Stimulated activated CD4-positive, alpha-beta T cell treated with anti-CD3 and anti-CD28 coated beads, Interleukin-4, amount 100 ng/mL, for 4 hours (primary cell): ENCODE measurements at regions not wholly inside any gene's neighbourhood (a gene's known extent, or its start where the extent isn't known, plus 50 kb on each side); places are given as distances from the start of the nearest gene placed in this dataset.
A peak's percentile ranks its signal among the peaks of the same experiment; 100 is the strongest.
"Not testable (repeated sequence)": the region's sequence is repeated elsewhere in the genome, so short reads cannot be mapped to it uniquely, and the experiment has no call there.

Experiments used
- DNase-seq, 2 experiments: peaks; one replicate each; pipeline ENCODE4 v3.0.0-alpha.2; 2020

DNA sequence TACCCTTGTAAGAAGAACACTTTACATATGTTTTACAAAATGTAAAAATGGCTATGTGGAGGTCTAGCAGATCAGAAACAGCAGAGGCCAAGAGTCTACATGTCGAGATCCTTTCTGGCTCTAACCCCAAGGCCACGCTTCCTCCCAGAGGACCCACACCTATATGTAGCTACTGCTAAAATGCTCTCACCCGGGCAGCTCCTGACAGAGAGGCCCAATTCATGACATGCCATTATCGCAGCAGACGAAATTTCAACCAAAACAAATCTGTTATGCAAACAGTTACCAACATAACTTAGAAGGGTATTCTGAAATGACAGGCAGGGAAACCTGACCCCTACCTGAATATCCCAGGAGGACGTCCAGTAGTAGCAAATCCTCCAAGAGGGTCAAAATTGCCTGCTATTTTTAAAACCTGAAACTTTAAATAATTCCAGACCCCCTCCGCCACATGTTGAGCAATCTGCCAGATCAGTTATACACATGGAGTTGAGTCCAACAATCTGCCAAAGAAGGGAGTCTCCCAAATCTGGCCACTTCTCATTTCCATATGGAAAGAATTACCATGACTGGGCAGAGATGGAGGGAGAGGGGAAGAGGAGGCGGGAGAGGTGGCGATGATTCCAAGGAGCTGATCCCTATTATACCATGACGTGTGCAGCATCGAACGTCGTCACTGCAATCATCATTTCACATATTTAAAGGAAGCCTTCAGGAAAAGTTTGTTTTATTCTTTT is 192.9 kb upstream of the TBL1X start:
- no peak for DNase-seq

GRCh38 chrX:9273744-9274143 is 191.1 kb upstream of the TBL1X start:
- no peak for DNase-seq

DNA sequence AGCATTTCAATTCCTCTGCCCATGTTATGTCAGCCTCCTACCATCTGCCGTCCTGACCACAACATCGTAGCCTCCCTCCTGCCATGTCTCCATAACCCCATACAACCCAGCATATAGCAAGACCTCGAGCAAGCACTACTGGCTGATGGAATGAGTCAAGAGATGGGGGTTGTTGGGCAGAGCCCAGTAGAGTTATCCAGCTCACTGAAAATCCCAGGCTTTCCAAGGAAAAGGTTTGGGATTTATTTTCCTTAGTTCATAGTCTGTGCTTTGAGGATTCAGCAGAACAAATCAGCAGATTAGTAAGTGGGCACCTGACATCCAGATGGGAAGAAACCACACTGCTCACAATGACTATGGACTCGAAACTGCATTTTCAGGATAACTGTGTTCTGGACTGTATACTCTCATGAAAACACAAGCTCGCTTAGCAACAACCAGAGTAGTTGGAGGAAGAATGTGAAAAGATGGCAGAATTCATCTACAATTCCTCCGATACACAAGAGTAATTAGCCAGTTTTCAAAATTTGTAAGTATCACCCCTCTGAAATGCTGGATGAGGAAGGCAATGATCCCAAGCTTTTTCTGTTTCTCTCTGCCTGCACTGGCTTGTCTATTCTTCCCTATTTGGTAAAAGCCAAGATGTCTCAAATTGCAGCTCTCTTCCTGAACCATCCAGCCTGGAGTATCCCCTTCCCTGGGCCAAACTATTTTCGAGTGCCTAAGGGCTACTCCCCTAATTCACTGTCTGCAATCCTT is 186.2 kb upstream of the TBL1X start:
- DNase-seq, result no peak

DNA sequence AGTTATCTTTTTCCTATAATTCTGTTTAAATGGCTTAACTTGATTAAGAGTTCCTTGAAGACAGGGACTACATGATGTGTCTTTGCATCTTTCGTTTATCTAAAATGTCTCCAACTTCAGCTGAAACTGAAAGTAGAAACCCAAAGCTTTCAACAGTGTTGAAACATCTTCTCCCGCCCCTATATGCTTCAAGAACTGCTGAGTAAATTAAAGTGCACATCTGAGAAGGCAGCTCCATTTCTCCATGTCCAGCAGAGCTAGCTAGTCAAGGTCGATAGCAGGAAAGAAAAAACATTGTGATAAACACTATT is 185.7 kb upstream of the TBL1X start:
- no peak for DNase-seq

DNA sequence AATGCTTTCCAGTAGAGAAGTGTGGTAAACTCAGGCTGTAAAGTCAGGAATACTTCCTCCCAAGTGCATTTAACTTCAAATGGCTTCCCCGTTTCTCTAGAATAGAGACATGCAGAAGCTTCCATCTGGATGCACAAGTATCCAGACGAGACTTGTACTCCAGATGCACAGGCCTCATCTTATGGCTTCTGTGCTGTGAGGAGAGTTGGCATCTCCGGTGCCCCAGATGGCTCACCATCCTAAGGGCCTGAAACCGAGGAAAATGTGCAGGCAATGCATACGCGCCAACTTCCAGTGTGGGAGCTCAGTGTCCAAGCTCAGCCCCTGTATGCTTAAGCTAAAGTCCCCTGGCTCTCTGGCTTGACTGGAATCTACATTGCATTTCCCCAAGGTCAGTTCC is 184.0 kb upstream of the TBL1X start:
- DNase-seq, result no peak

GRCh38 chrX:9282325-9282724 is 182.5 kb upstream of the TBL1X start:
- DNase-seq, result no peak

GRCh38 chrX:9285342-9285771 is 179.5 kb upstream of the TBL1X start:
- DNase-seq, result peak; percentile 46 to 77

GRCh38 chrX:9286234-9286633 is 178.6 kb upstream of the TBL1X start:
- DNase-seq, result no peak

- DNase-seq, result no peak
Measured at GRCh38 chrX:9291629-9292028, 173.2 kb upstream of the TBL1X start.

DNA sequence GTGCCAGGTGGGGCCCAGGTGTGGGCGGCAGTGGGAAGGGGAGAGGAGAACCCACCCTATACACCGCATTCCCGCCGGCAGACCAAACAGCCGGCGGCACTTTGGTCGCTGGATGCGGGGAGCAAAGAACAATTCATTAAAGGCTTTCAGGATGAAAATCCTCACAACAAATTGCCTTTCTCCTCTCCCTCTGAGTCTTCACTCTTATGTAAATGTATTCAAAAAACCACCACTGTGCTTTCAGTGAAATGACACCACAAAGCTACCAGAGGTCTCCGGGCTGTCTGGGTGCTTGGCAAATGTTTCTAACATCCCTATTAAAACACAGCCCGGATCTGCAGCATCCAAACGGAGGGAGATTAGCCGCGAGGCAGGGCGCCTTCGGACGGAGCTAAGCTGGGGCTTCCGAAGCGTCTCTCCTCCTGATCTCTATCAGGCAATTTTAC is 171.8 kb upstream of the TBL1X start:
- no peak for DNase-seq

- no peak for DNase-seq
Measured at GRCh38 chrX:9293903-9294302, 171.0 kb upstream of the TBL1X start.

DNA sequence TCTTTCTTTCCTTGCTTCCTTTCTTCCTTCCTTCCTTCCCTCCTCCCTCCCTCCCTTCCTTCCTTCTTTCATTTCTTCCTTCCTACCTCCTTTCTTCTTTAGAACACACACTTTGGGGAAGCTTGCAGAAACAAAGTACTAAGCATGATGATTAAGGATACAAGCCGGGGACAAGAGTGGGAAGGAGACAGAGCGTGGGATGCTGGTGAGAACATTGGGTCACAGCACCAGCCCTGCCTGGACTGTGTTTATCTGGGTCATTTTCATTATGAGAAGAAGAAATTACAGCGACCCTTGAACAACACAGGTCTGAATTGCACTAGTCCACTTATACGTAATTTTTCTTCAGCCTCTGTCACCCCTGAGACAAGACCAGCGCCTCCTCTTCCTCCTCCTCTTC is 169.3 kb upstream of the TBL1X start:
- no peak for DNase-seq

DNA sequence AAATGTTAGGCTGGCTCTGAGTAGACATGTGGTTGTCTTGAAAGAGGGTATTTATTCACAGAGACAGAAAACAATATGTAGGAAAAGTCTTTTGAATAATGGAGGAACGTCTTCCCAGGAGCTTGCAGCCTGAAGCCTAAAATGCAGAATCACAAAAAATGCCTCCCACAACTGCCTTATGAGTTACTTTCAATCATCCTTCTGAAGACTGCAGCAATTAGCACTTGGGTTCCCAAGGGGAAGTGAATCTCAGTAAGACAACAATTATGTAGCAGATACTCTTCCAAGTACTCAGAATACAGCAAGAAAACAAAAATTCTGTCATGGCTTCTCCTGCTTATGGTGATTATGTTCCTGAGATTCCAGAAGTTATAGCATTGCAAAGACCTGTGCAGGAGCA is 166.6 kb upstream of the TBL1X start:
- no peak for DNase-seq

GRCh38 chrX:9299681-9300080 is 165.2 kb upstream of the TBL1X start:
- DNase-seq, result not testable (repeated sequence)

DNA sequence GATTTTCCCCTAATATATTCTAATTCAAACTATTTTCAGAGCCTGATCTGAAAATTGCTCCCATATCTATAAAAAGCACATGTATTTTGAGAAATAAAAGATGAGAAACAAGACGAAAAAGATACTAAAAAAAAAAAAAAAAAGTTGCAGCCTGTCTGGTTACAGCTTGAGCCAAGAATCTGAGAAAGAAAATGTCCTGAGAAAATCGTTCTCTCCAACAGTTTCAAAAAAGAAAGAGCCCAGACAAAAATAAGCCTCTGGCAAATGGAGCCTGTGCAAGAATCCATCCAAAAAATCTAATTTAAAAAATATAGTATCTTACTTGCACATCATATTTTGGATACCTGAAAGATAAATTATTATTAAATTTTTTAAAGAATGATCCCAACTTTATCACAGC is 163.0 kb upstream of the TBL1X start:
- no peak for DNase-seq

- DNase-seq, result no peak
Measured at GRCh38 chrX:9302381-9302780, 162.5 kb upstream of the TBL1X start.

DNA sequence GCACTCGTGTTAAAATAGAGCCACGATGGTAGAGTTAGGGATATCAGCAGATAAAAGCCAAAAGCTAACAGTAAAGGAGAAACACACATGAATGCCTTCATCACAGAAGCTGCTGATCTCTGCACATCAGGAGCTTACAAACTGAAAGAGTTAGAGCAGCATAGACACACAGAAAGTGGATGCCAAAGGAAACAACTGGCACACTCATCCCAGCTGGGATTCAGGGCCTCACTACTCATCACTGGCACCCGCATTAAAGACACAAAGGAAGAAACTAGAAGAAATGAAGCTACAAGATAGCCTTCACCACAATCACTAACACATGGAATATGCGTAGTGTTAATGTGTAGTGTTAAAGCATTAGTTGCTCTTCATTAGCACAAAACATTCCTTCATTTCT is 156.4 kb upstream of the TBL1X start:
- DNase-seq, result no peak

DNA sequence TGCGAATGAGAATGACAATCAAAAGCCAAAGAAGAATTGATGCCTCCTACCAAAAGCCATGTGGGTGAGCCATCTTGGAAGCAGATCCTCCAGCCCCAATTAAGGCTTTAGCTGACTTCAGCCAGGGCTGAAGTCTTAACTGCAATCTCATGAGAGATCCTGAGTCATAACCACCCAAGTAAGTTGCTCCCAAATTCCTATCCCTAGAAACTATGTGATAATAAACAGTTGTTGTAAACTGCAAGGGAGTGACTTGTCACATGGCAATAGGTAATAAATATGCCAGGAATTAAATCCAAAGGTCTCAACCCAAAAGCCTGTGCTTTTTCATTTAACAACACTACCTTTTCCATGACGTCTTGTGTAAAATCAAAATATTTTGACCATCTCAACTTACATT is 154.2 kb upstream of the TBL1X start:
- no peak for DNase-seq

GRCh38 chrX:9311421-9312160 is 153.3 kb upstream of the TBL1X start:
- no peak for DNase-seq

DNA sequence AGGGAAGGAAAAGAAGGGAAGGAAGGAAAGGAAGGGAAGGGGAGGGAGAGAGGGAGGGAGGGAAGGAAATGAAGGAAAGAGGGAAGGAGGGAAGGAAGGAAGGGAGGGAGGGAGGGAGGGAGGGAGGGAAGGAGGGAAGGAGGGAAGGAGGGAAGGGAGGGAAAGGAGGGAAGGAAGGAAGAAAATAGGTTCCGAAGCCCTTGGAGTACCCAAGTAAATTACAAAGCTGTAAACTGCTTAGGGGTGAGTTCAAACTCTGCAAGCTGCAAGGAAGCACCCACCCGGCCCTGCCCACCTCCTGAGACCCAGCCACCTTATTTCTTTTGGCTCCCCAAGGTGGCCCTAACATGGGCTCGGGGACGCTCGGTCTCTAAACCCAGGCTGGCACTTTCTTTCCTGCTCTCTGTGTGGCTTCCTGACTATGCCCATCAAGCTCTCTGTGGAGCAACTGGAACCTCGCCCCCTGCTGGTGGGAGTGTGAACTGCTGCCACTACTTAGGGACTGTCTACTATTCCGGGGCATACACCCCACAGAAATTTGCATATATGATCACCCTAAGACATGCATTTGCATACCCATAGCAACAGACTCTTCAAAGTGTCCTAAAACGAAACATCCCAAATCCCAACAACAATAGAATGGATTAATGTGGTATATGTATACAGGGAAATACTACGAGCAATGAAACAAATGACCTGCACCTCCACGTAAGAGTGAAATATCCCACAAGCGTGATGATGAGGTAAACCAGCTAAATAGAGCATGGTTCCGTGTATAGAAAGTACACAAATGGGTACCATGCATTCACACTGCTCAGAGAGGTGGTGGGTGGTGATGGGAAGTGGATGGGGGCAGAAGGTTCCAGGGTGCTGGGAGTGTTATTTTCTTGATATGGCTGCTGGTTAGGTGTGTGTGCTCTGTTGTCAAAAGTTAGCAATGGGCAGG is 151.7 kb upstream of the TBL1X start:
- peak; percentile 67 to 70 for DNase-seq

DNA sequence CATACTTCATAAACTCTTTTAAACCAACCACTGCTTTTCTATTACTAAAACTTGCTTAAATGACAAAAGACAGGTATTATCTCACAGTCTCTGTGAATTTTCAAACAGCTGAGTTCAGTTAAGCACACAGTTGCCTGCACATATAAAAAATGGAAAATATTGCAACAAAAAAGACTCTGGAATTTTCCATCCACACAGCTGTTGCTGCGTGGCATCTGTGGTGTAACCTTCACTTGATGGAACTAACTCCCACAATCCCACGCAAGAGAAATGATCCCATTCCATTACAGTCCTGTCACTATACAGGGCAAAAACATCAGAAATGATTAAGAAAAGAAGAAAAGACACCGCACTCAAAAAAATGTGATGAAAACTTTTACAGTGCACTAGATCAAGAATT is 149.8 kb upstream of the TBL1X start:
- DNase-seq, result no peak

DNA sequence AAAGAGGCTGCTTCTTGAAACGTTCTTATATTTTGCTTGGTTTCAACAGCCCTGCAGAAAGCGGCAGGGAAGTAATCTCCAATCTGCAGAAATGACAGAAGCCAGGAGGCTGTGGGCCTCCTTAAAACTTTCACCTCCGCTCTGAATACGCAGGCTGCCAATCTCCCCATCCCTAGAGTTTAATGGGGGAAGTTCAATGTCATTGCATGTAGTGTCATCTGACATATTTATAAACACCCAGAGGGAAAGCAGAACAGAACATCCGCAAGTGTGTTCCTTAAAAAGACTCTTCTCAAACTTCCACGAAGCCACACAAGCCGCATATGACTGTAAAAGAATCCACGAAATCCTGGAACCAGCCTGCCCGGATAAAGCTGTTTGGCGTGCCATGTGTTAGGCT is 148.8 kb upstream of the TBL1X start:
- DNase-seq, result no peak

GRCh38 chrX:9317176-9317575 is 147.7 kb upstream of the TBL1X start:
- no peak for DNase-seq
